Tibial artery (tissue), 4 donors: ENCODE measurements at regions not wholly inside any gene's neighbourhood (a gene's known extent, or its start where the extent isn't known, plus 50 kb on each side); places are given as distances from the start of the nearest gene placed in this dataset.

Source experiments
- DNase-seq, 2 donors: peaks; one replicate each; pipeline ENCODE4 v3.0.0-alpha.2; 2019
- H3K27ac ChIP-seq, 2 donors: fragments of 200-600 bp; sonication (generic) in 1 of 2; 1 replicate in 1 of 2; 2 replicates in 1 of 2; pipeline ENCODE4 v1.5.1; 2018 to 2019; ENCODE audit warnings: mild to moderate bottlenecking in 1 of 2
- H3K27me3 ChIP-seq, 2 donors: fragments of 200-600 bp; sonication (generic) in 1 of 2; one replicate each; pipeline versions ENCODE4 v1.5.1 to v1.6.0; 2016 to 2019
- H3K36me3 ChIP-seq, 3 donors: fragments of 200-600 bp; sonication (generic) in 2 of 3; one replicate each; pipeline ENCODE4 v1.5.1; 2016 to 2019; ENCODE audit warnings: mild to moderate bottlenecking in 2 of 3
- H3K4me1 ChIP-seq, 4 donors: fragments of 200-600 bp; sonication (generic) in 2 of 4; 1 replicate in 3 of 4; 2 replicates in 1 of 4; pipeline ENCODE4 v1.5.1; 2016 to 2019
- H3K4me3 ChIP-seq, 2 donors: fragments of 200-600 bp; sonication (generic) in 1 of 2; 1 replicate in 1 of 2; 2 replicates in 1 of 2; pipeline ENCODE4 v1.5.1; 2018 to 2019; ENCODE audit warnings: mild to moderate bottlenecking in 2 of 2
- H3K9me3 ChIP-seq, 3 donors: fragments of 200-600 bp; sonication (generic) in 1 of 3; one replicate each; pipeline ENCODE4 v1.5.1; 2016 to 2019
- CTCF ChIP-seq, 2 experiments: fragments of 200-600 bp in 1 of 2; fragments of 450-650 bp in 1 of 2; IDR thresholded peaks; one replicate each; pipeline ENCODE4 v1.5.1; 2017 to 2019; ENCODE audit warnings: antibody characterized with exemption in 2 of 2, mild to moderate bottlenecking in 1 of 2, moderate library complexity in 1 of 2
- intact Hi-C: fragments of 100-400 bp; cut with DNase I; formaldehyde crosslinking; loops from one replicate; pipeline ENCODE4 v1.15.0; 2023; ENCODE audit warnings: low total_unique reads

DNA sequence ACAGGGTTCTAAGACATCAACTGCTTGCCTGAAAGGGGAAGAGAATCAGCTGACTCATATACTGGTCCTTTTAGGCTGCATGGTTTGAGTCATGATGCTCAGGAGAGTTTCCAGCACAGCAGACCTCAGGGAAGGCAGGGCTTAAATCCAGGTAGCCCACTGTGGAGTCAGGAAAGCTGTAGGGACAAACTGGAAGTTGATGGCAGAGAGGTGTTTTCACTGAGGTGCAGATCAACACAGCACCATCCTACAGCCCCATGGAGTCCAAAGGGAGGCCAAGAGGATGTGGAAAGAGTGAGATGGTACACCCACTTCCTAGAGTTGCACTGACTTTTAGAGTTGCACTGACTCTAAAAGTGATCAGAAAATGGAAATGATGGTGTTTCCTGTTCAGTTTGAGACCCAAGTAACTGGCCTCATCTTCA, 252.4 kb upstream of the DUSP10 start:
- peak overlapping the region in 1 of 2 donors; percentile 15 for H3K27ac ChIP-seq
- intact Hi-C loops: no loop called here

DNA sequence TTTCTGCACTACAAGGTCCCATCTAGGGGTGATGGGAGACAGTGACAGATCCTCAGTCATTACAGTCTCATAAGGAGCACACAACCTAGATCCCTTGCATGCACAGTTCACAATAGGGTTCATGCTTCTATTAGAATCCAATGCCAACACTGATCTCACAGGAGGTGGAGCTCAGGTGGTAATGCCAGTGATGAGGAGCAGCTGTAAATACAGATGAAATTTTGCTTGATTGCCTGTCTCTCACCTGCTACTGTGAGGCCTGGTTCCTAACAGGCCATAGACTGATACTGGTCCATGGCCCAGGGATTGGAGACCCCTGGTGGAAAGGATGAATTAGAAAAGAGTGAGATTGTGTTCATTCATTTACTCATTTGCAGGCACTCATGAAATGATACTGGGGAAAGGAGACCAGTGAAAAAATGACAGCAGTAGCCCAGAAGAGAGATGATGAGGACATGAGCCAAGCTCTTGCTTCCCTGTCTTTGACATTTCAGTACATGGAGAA, 251.6 kb upstream of the DUSP10 start:
- Histone ChIP-seq H3K36me3 (no peaks in the 10 kb centered on the region), H3K27ac (no peak overlapping the region), H3K9me3 (no peaks in the 10 kb centered on the region), H3K4me1 (peaks cover 0 to 42% (median 16%) of the 10 kb centered on the region in 4 donors), H3K4me3 (no peak overlapping the region), H3K27me3 (no peaks in the 10 kb centered on the region)
- TF ChIP-seq CTCF (IDR thresholded peaks at IDR 0.05): no peak
- intact Hi-C loops: no loop called here
- no peak for DNase-seq

More for the DNA sequence above, 252.4 kb upstream of the DUSP10 start:
- no peaks in the 10 kb centered on the region for H3K9me3 ChIP-seq
- no peaks in the 10 kb centered on the region for H3K36me3 ChIP-seq
- H3K4me1 ChIP-seq: peaks cover 0 to 44% (median 16%) of the 10 kb centered on the region in 4 donors
- no peaks in the 10 kb centered on the region for H3K27me3 ChIP-seq
- no peak overlapping the region for H3K4me3 ChIP-seq
- no peak for DNase-seq
- no peak for TF ChIP-seq CTCF (IDR thresholded peaks at IDR 0.05)

- TF ChIP-seq CTCF (IDR thresholded peaks at IDR 0.05): no peak
- Histone ChIP-seq H3K27ac (peak overlapping the region in 1 of 2 donors; percentile 42), H3K9me3 (no peaks in the 10 kb centered on the region), H3K36me3 (no peaks in the 10 kb centered on the region), H3K27me3 (no peaks in the 10 kb centered on the region), H3K4me3 (no peak overlapping the region), H3K4me1 (peaks cover 0 to 40% (median 15%) of the 10 kb centered on the region in 4 donors)
- intact Hi-C loops: no loop called here
- DNase-seq: no peak
These were observed 250.5 kb upstream of the DUSP10 start for GRCh38 chr1:221992427-221992826.

DNA sequence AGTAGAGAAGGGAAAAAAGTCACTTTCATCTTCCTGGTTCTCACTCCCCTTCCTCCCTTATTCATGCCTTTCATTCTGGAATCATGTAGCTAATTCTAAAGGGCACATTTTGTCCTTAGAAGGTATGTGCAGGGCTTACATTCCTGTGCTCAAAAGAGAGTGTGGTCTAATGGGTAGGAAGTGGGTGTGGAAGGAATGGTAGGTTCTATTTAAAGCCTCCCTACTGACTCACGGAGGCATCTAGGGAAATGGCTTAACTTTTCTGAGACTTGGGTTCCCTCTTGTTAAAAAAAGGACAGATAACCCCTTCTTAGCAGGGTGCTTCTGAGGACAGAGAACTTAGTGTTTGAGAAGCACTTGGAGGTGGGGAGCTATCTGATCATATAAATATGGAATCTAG, 249.3 kb upstream of the DUSP10 start:
- TF ChIP-seq CTCF (IDR thresholded peaks at IDR 0.05): no peak
- no peak for DNase-seq
- H3K4me3 ChIP-seq: no peak overlapping the region
- no peaks in the 10 kb centered on the region for H3K9me3 ChIP-seq
- H3K4me1 ChIP-seq: peaks cover 0 to 36% (median 12%) of the 10 kb centered on the region in 4 donors
- H3K36me3 ChIP-seq: no peaks in the 10 kb centered on the region
- H3K27ac ChIP-seq: peak overlapping the region; percentile 37 to 42
- H3K27me3 ChIP-seq: no peaks in the 10 kb centered on the region
- intact Hi-C loops: no loop called here

- intact Hi-C loops: no loop called here
- Histone ChIP-seq H3K4me3 (no peak overlapping the region), H3K27ac (no peak overlapping the region), H3K36me3 (no peaks in the 10 kb centered on the region), H3K4me1 (peaks cover 0 to 32% (median 12%) of the 10 kb centered on the region in 4 donors), H3K27me3 (no peaks in the 10 kb centered on the region), H3K9me3 (no peaks in the 10 kb centered on the region)
- TF ChIP-seq CTCF (IDR thresholded peaks at IDR 0.05): no peak
- no peak for DNase-seq
These were observed 247.9 kb upstream of the DUSP10 start for GRCh38 chr1:221989741-221990140.

DNA sequence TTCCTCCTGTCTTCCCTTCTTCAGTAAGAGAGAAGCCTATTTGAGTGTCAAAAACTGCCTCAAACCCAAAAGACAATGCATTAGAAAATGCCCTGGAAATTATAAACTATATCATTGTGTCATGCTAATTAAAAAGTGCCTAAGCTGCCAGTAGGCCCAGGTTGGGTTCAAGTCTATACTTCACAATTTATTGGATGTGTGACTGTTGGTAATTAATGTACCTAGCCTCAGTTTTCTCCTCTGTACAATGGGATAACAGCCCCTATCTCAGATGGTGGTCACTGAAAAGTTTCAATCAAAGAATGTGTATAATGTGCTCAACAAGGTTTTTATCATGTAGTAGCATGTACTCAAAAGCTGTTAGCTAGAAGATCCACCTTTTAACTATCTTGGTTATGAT, 246.9 kb upstream of the DUSP10 start:
- intact Hi-C loops: no loop called here
- Histone ChIP-seq H3K9me3 (no peaks in the 10 kb centered on the region), H3K27me3 (no peaks in the 10 kb centered on the region), H3K4me1 (peaks cover 0 to 32% (median 12%) of the 10 kb centered on the region in 4 donors), H3K27ac (no peak overlapping the region), H3K36me3 (no peaks in the 10 kb centered on the region), H3K4me3 (no peak overlapping the region)
- DNase-seq: no peak
- no peak for TF ChIP-seq CTCF (IDR thresholded peaks at IDR 0.05)
